HEK293 (cell line): ENCODE measurements at regions not wholly inside any gene's neighbourhood (a gene's known extent, or its start where the extent isn't known, plus 50 kb on each side); places are given as distances from the start of the nearest gene placed in this dataset.

Experiments
- CTCF ChIP-seq: fragments of 450-650 bp; formaldehyde crosslinking; IDR thresholded peaks from 2 replicates; pipeline ENCODE4 v1.5.1; 2016; ENCODE audit warnings: missing biosample characterization, missing genetic modification characterization
- MEIS1 ChIP-seq: sonication (generic); formaldehyde crosslinking; IDR thresholded peaks from 2 replicates; pipeline ENCODE4 v1.8.1; 2022; ENCODE audit warnings: missing genetic modification reagents, mild to moderate bottlenecking, borderline replicate concordance
- ZNF23 ChIP-seq: fragments of 450-650 bp; formaldehyde crosslinking; IDR thresholded peaks from 2 replicates; pipeline ENCODE4 v1.5.1; 2016; ENCODE audit warnings: missing biosample characterization, missing genetic modification characterization, borderline replicate concordance

DNA sequence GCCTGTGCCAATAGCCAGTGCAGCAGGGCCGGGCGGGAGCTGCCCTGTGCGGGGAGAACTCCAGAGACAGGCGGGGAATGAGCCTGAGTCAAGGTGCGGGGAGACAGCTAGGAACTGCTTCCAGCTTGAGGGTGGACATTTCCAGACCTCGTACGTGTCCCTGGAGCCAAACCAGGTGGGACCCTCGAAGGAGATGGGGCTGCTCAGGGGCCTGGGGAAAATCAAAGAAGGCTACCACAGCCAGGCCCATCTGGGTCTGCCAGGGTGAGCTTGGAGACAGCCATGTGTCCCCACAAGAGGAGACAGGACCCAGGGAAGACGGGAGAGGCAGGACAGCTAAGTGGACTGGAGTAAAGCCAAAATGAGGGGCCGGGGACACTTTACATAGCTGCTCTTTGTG, 504.9 kb upstream of the MGMT start:
- TF ChIP-seq CTCF (tag by site-specific recombination) (no peak), MEIS1 (no peak), ZNF23 (tag by site-specific recombination) (no peak)
